Trophoblast cell (in vitro differentiated cells and primary cell): ENCODE measurements at regions not wholly inside any gene's neighbourhood (a gene's known extent, or its start where the extent isn't known, plus 50 kb on each side); places are given as distances from the start of the nearest gene placed in this dataset.

Experiments
- DNase-seq, 2 donors: peaks; one replicate each; pipeline ENCODE4 v3.0.0-alpha.2; 2016
- H2AFZ ChIP-seq: 2 replicates; pipeline ENCODE4 v1.6.1; 2013; ENCODE audit warnings: low read length, moderate library complexity, mild to moderate bottlenecking; ENCODE audit not compliant: insufficient read depth, poor library complexity
- H2AK5ac ChIP-seq: 2 replicates; pipeline ENCODE4 v1.6.1; 2013; ENCODE audit warnings: mild to moderate bottlenecking, low read length
- H2BK120ac ChIP-seq: 2 replicates; pipeline ENCODE4 v1.6.1; 2013; ENCODE audit warnings: low read length, mild to moderate bottlenecking, moderate library complexity; ENCODE audit not compliant: insufficient read depth, poor library complexity
- H2BK12ac ChIP-seq: 2 replicates; pipeline ENCODE4 v1.6.1; 2013; ENCODE audit warnings: mild to moderate bottlenecking, low read length, moderate library complexity
- H2BK5ac ChIP-seq: 2 replicates; pipeline ENCODE4 v1.6.1; 2013; ENCODE audit warnings: low read length, low read depth, moderate library complexity, mild to moderate bottlenecking; ENCODE audit not compliant: poor library complexity
- H3K14ac ChIP-seq: 2 replicates; pipeline ENCODE4 v1.6.1; 2013; ENCODE audit warnings: mild to moderate bottlenecking, low read length
- H3K18ac ChIP-seq: 2 replicates; pipeline ENCODE4 v1.6.1; 2013; ENCODE audit warnings: mild to moderate bottlenecking, low read length
- H3K23ac ChIP-seq: 2 replicates; pipeline ENCODE4 v1.6.1; 2013; ENCODE audit warnings: low read length
- H3K27ac ChIP-seq: 2 replicates; pipeline ENCODE4 v1.5.1; 2013; ENCODE audit warnings: low read depth, mild to moderate bottlenecking, inconsistent platforms, low read length, moderate library complexity
- H3K27me3 ChIP-seq: 2 replicates; pipeline ENCODE4 v1.6.1; 2013; ENCODE audit warnings: inconsistent platforms, mild to moderate bottlenecking, low read length, moderate library complexity; ENCODE audit not compliant: insufficient read depth
- H3K36me3 ChIP-seq, 2 experiments: 1 replicate in 1 of 2; 2 replicates in 1 of 2; pipeline ENCODE4 v1.6.1; 2013; ENCODE audit warnings: low read length in 2 of 2, mild to moderate bottlenecking in 2 of 2, moderate library complexity in 1 of 2; ENCODE audit not compliant: insufficient read depth in 2 of 2, control insufficient read depth in 1 of 2
- H3K4ac ChIP-seq: 2 replicates; pipeline ENCODE4 v1.6.1; 2013; ENCODE audit warnings: low read depth, mild to moderate bottlenecking, low read length, moderate library complexity
- H3K4me1 ChIP-seq, 2 experiments: 1 replicate in 1 of 2; 2 replicates in 1 of 2; pipeline ENCODE4 v1.6.1; 2013; ENCODE audit warnings: low read length in 2 of 2, mild to moderate bottlenecking in 2 of 2, moderate library complexity in 1 of 2; ENCODE audit not compliant: insufficient read depth in 2 of 2, control insufficient read depth in 1 of 2
- H3K4me2 ChIP-seq: 2 replicates; pipeline ENCODE4 v1.6.1; 2013; ENCODE audit warnings: inconsistent platforms, mild to moderate bottlenecking, low read length, moderate library complexity
- H3K4me3 ChIP-seq: 2 replicates; pipeline ENCODE4 v1.5.1; 2013; ENCODE audit warnings: mild to moderate bottlenecking, low read depth, low read length, inconsistent platforms
- H3K79me1 ChIP-seq: one replicate; pipeline ENCODE4 v1.6.1; 2013; ENCODE audit warnings: low read length
- H3K79me2 ChIP-seq: 2 replicates; pipeline ENCODE4 v1.6.1; 2013; ENCODE audit warnings: low read length, mild to moderate bottlenecking; ENCODE audit not compliant: control insufficient read depth, insufficient read depth, poor library complexity
- H3K9ac ChIP-seq: 2 replicates; pipeline ENCODE4 v1.6.1; 2013; ENCODE audit warnings: mild to moderate bottlenecking, low read length
- H3K9me3 ChIP-seq: 2 replicates; pipeline ENCODE4 v1.6.1; 2013; ENCODE audit warnings: low read depth, mild to moderate bottlenecking, control low read depth, inconsistent platforms, low read length; ENCODE audit not compliant: insufficient read depth
- H4K12ac ChIP-seq: 2 replicates; pipeline ENCODE4 v1.6.1; 2013; ENCODE audit warnings: low read depth, mild to moderate bottlenecking, low read length, moderate library complexity
- H4K8ac ChIP-seq: 2 replicates; pipeline ENCODE4 v1.6.1; 2013; ENCODE audit warnings: low read depth, mild to moderate bottlenecking, low read length, moderate library complexity
- H4K91ac ChIP-seq: one replicate; pipeline ENCODE4 v1.6.1; 2013; ENCODE audit warnings: low read depth, mild to moderate bottlenecking, low read length, moderate library complexity
- WGBS: extraction: QIAGEN DNeasy Blood & Tissue Kit; methylation state at CpG from one replicate; pipeline ENCODE4 v1.1.7; 2013; ENCODE audit warnings: missing lambda C conversion rate; ENCODE audit not compliant: insufficient read length, insufficient coverage; ENCODE audit errors: extremely low coverage; 5-methylcytosine and 5-hydroxymethylcytosine counted together

DNA sequence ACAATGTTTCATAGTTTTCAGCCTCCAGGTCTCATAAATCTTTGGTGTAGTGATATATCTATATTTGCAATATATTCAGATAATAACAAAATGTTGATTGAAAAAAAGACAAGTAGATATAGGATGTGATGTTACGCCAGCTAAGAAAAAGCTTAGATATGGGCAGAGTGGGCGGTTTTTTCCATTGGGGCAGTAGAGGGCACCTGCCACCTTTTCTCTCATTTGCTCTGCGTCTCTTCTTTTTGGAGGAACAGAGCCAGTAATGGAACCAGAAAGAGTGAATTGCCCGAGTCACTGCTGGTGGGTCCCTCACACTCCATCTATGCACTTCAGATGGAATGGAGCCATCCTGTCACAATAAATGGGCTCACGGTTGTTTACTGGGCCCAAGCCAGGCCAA lies 62.1 kb upstream of the FANCC start:
- Histone ChIP-seq H4K91ac (no peak overlapping the region), H3K36me3 (no peaks in the 10 kb centered on the region), H3K4ac (no peak overlapping the region), H3K79me2 (no peaks in the 10 kb centered on the region), H4K12ac (no peak overlapping the region), H4K8ac (no peak overlapping the region), H3K9ac (no peak overlapping the region), H3K27me3 (no peaks in the 10 kb centered on the region), H3K4me2 (no peak overlapping the region), H3K18ac (no peak overlapping the region), H3K4me3 (no peak overlapping the region), H2AK5ac (no peak overlapping the region), H3K4me1 (peaks cover 9 to 10% of the 10 kb centered on the region in 2 experiments), H2BK5ac (no peak overlapping the region), H2AFZ (no peak overlapping the region), H2BK120ac (no peak overlapping the region), H3K27ac (no peak overlapping the region), H3K14ac (no peak overlapping the region), H3K79me1 (peaks cover 5% of the 10 kb centered on the region), H3K23ac (no peak overlapping the region), H3K9me3 (no peaks in the 10 kb centered on the region), H2BK12ac (no peak overlapping the region)
- WGBS = no CpG with 5 or more reads among the region's 5 CpGs
- no peak for DNase-seq

GRCh38 chr9:95373782-95374487 lies 56.4 kb upstream of the FANCC start:
- Histone ChIP-seq H2BK120ac (no peak overlapping the region), H3K27ac (no peak overlapping the region), H3K36me3 (no peaks in the 10 kb centered on the region), H2BK12ac (no peak overlapping the region), H3K4me1 (no peaks in the 10 kb centered on the region), H3K9me3 (no peaks in the 10 kb centered on the region), H2AK5ac (no peak overlapping the region), H4K91ac (no peak overlapping the region), H4K12ac (no peak overlapping the region), H3K9ac (no peak overlapping the region), H3K4ac (no peak overlapping the region), H3K79me1 (no peaks in the 10 kb centered on the region), H3K4me3 (no peak overlapping the region), H4K8ac (no peak overlapping the region), H2AFZ (no peak overlapping the region), H3K14ac (no peak overlapping the region), H3K27me3 (no peaks in the 10 kb centered on the region), H2BK5ac (no peak overlapping the region), H3K23ac (no peak overlapping the region), H3K4me2 (no peak overlapping the region), H3K79me2 (no peaks in the 10 kb centered on the region), H3K18ac (no peak overlapping the region)
- no CpG with 5 or more reads among the region's 9 CpGs for WGBS
- DNase-seq = no peak

- Histone ChIP-seq H3K14ac (no peak overlapping the region), H3K9ac (no peak overlapping the region), H3K9me3 (no peaks in the 10 kb centered on the region), H3K79me2 (no peaks in the 10 kb centered on the region), H2BK5ac (no peak overlapping the region), H4K12ac (no peak overlapping the region), H3K4me2 (no peak overlapping the region), H3K23ac (no peak overlapping the region), H3K27ac (no peak overlapping the region), H2AFZ (no peak overlapping the region), H3K18ac (no peak overlapping the region), H3K36me3 (no peaks in the 10 kb centered on the region), H4K8ac (no peak overlapping the region), H3K4ac (no peak overlapping the region), H4K91ac (no peak overlapping the region), H2BK120ac (no peak overlapping the region), H3K79me1 (no peaks in the 10 kb centered on the region), H2AK5ac (no peak overlapping the region), H2BK12ac (no peak overlapping the region), H3K4me1 (no peaks in the 10 kb centered on the region), H3K4me3 (no peak overlapping the region), H3K27me3 (no peaks in the 10 kb centered on the region)
- no peak for DNase-seq
- no CpG with 5 or more reads among the region's 6 CpGs for WGBS
These were observed 55.7 kb upstream of the FANCC start for GRCh38 chr9:95373069-95373681.

DNA sequence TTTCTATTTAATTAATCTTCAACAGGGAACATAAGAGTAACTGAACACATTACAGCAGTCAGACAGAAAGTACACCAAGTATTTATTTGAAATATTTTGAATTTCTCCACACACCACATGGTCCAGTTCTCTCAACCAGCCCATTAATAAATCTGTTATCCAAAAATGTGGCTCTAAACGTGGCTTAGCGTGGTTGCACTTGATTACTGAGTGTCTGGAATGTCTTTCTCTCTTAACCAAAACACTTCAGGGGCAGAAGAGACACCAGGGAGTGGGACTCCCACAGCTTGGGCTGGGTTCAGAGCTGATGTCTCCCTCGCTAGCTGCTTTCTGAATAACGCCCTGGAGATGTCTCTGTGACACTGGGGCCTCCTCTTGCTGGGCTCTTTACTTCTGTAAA lies 52.6 kb upstream of the FANCC start:
- H3K4me2 ChIP-seq = no peak overlapping the region
- H2AFZ ChIP-seq = no peak overlapping the region
- no peak overlapping the region for H4K91ac ChIP-seq
- H2BK12ac ChIP-seq = no peak overlapping the region
- H3K79me1 ChIP-seq = peaks cover 2% of the 10 kb centered on the region
- no peak for DNase-seq
- H3K79me2 ChIP-seq = no peaks in the 10 kb centered on the region
- H3K27ac ChIP-seq = no peak overlapping the region
- H3K4me3 ChIP-seq = no peak overlapping the region
- no peak overlapping the region for H4K8ac ChIP-seq
- no peaks in the 10 kb centered on the region for H3K27me3 ChIP-seq
- H2AK5ac ChIP-seq = no peak overlapping the region
- H3K4ac ChIP-seq = no peak overlapping the region
- H3K23ac ChIP-seq = no peak overlapping the region
- H2BK120ac ChIP-seq = no peak overlapping the region
- H3K9ac ChIP-seq = no peak overlapping the region
- H3K18ac ChIP-seq = no peak overlapping the region
- H3K4me1 ChIP-seq = peaks cover 5 to 6% of the 10 kb centered on the region in 2 experiments
- no peaks in the 10 kb centered on the region for H3K36me3 ChIP-seq
- H2BK5ac ChIP-seq = no peak overlapping the region
- H3K9me3 ChIP-seq = no peaks in the 10 kb centered on the region
- H3K14ac ChIP-seq = no peak overlapping the region
- H4K12ac ChIP-seq = no peak overlapping the region
- no CpG with 5 or more reads among the region's 4 CpGs for WGBS
